Gastrocnemius medialis (tissue), 4 donors: ENCODE measurements at regions not wholly inside any gene's neighbourhood (a gene's known extent, or its start where the extent isn't known, plus 50 kb on each side); places are given as distances from the start of the nearest gene placed in this dataset.

Source experiments
- CTCF ChIP-seq, 5 experiments: fragments of 450-650 bp in 3 of 5; fragments of 200-600 bp in 2 of 5; sonication (generic) in 2 of 5; IDR thresholded peaks in 4 of 5; conservative IDR thresholded peaks in 1 of 5; 1 replicate in 4 of 5; 2 replicates in 1 of 5; pipeline ENCODE4 v1.5.1; 2016 to 2019; ENCODE audit warnings: antibody characterized with exemption in 5 of 5, mild to moderate bottlenecking in 3 of 5, moderate library complexity in 3 of 5
- POLR2A ChIP-seq, 2 donors: fragments of 450-650 bp; IDR thresholded peaks; one replicate each; pipeline ENCODE4 v1.6.1; 2017; ENCODE audit warnings: antibody characterized with exemption in 2 of 2, mild to moderate bottlenecking in 2 of 2, moderate library complexity in 2 of 2

- TF ChIP-seq CTCF (IDR thresholded peaks at IDR 0.05 in 4 of 5, conservative IDR thresholded peaks at IDR 0.05 in 1 of 5): no peak
- no peak for TF ChIP-seq POLR2A (IDR thresholded peaks at IDR 0.05)
Measured at GRCh38 chr18:68244786-68245185, 470.1 kb downstream of the TMX3 start.
